Kidney (tissue), 13 donors: ENCODE measurements at regions not wholly inside any gene's neighbourhood (a gene's known extent, or its start where the extent isn't known, plus 50 kb on each side); places are given as distances from the start of the nearest gene placed in this dataset.

Experiments
- DNase-seq, 5 donors: peaks; one replicate each; pipeline ENCODE4 v3.0.0-alpha.2; 2013 to 2020
- FAIRE-seq: peaks from 2 replicates; lab custom pipeline; 2012; peaks lifted over from hg19 to GRCh38; lab: Jason Lieb, UNC
- H3K27ac ChIP-seq, 2 donors: one replicate each; pipeline ENCODE4 v1.7.0; 2013; ENCODE audit warnings: low read depth in 2 of 2, low read length in 2 of 2, inconsistent platforms in 1 of 2
- H3K27me3 ChIP-seq: one replicate; pipeline ENCODE4 v1.7.1; 2013; ENCODE audit warnings: low read length, inconsistent platforms; ENCODE audit not compliant: control insufficient read depth, insufficient read depth
- H3K36me3 ChIP-seq, 3 donors: one replicate each; pipeline versions ENCODE4 v1.7.0 to v1.7.1; 2013; ENCODE audit warnings: low read length in 3 of 3, control low read depth in 1 of 3, inconsistent platforms in 1 of 3; ENCODE audit not compliant: insufficient read depth in 3 of 3, control insufficient read depth in 2 of 3
- H3K4me1 ChIP-seq, 3 donors: one replicate each; pipeline versions ENCODE4 v1.7.0 to v1.7.1; 2013; ENCODE audit warnings: low read length in 3 of 3, inconsistent platforms in 1 of 3, low read depth in 1 of 3; ENCODE audit not compliant: control insufficient read depth in 2 of 3, insufficient read depth in 2 of 3
- H3K4me3 ChIP-seq, 3 donors: one replicate each; pipeline versions ENCODE4 v1.7.0 to v1.8.1; 2013; ENCODE audit warnings: low read length in 3 of 3, control low read depth in 1 of 3, inconsistent platforms in 1 of 3
- H3K9ac ChIP-seq, 3 donors: one replicate each; pipeline versions ENCODE4 v1.7.0 to v1.7.1; 2013; ENCODE audit warnings: low read length in 3 of 3, control low read depth in 1 of 3, inconsistent platforms in 1 of 3
- H3K9me3 ChIP-seq, 3 donors: one replicate each; pipeline versions ENCODE4 v1.7.0 to v1.7.1; 2013; ENCODE audit warnings: low read length in 3 of 3, control low read depth in 1 of 3, inconsistent platforms in 1 of 3; ENCODE audit not compliant: control insufficient read depth in 2 of 3, insufficient read depth in 1 of 3
- CTCF ChIP-seq: IDR thresholded peaks from 3 replicates; pipeline ENCODE4 v1.5.1; 2012; ENCODE audit warnings: mild to moderate bottlenecking, moderate library complexity, borderline replicate concordance; ENCODE audit not compliant: insufficient read depth; ENCODE audit errors: extremely low read depth
- intact Hi-C: fragments of 100-400 bp; cut with DNase I; formaldehyde crosslinking; loops from one replicate; pipeline ENCODE4 v1.11.1; 2022
- donor health status: control.
- donor health status: control.
- donor health status: control.
- donor health status: control.
- donor health status: control.
- donor health status: DM: yes; HTN: yes; CAD: no.
- donor health status: Normal renal cell carcinoma (clear cell type).

DNA sequence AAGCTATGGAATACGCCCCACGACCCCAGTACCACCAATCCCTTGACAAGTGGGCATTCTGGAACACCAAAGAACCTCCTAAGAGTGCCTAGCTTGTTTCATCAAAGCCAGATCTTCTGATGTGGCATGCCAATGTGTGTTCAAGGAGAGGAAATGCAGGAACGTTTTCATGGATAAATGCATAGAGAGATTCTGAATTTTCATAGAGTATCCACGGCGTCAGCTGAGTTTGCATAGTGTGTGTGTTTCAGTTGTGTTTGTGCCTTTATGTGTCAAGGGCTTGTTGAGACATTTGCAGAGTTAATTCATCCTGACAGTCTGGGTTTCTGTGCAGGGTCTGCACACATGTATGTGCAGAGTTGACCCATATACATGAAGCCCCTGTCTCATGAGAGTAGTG is 172.7 kb upstream of the LRFN2 start:
- TF ChIP-seq CTCF, result no peak
- no peak overlapping the region for H3K27ac ChIP-seq
- H3K36me3 ChIP-seq, result no peaks in the 10 kb centered on the region
- DNase-seq (no peak), FAIRE-seq (no peak)
- intact Hi-C loops, result no loop called here
- no peaks in the 10 kb centered on the region for H3K4me1 ChIP-seq
- H3K9me3 ChIP-seq, result no peaks in the 10 kb centered on the region
- no peak overlapping the region for H3K9ac ChIP-seq
- H3K27me3 ChIP-seq, result no peaks in the 10 kb centered on the region
- no peak overlapping the region for H3K4me3 ChIP-seq

GRCh38 chr6:40759264-40759663 is 172.1 kb upstream of the LRFN2 start:
- FAIRE-seq (no peak), DNase-seq (no peak)
- Histone ChIP-seq H3K36me3 (no peaks in the 10 kb centered on the region), H3K4me1 (no peaks in the 10 kb centered on the region), H3K27me3 (no peaks in the 10 kb centered on the region), H3K9me3 (no peaks in the 10 kb centered on the region), H3K9ac (no peak overlapping the region), H3K27ac (no peak overlapping the region), H3K4me3 (no peak overlapping the region)
- intact Hi-C loops, result no loop called here
- TF ChIP-seq CTCF, result no peak

DNA sequence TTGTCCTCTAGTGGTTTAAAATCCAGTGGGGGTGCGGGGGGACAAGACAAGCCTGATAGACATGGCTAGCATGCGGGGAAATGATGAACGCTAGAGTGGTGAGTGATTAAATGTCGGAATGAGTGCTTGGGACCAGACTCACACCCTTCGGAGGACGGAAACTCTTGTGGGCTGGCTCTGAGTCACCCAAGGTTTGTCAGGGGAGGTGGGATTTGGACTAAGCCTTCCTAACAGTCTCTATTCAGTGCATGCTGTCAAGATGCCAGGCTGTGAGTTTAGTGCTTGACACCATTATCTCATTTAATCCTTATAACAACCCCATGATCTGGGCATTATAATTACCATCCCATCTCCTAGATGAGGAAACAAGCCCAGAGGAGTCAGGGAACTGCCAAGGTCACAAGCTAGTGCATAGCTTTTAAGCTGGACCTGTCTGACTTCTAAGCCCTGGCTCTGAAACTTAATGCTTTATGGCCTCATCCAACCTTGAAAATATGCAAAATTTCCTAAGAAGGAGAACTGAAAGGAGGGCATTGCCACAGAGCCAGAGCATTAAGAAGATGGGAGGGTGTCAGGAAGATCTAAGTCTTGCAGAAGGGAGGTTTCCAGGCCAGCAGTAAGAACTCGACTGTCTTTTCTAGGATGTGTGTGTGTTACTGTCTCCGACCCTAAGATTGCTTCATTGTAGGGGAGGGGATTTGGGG is 168.7 kb upstream of the LRFN2 start:
- DNase-seq (no peak), FAIRE-seq (no peak)
- Histone ChIP-seq H3K4me3 (no peak overlapping the region), H3K4me1 (no peaks in the 10 kb centered on the region), H3K9me3 (no peaks in the 10 kb centered on the region), H3K27ac (no peak overlapping the region), H3K36me3 (no peaks in the 10 kb centered on the region), H3K27me3 (no peaks in the 10 kb centered on the region), H3K9ac (no peak overlapping the region)
- no peak for TF ChIP-seq CTCF
- intact Hi-C loops, result no loop called here
